ENCODE measurements at regions not wholly inside any gene's neighbourhood (a gene's known extent, or its start where the extent isn't known, plus 50 kb on each side); places are given as distances from the start of the nearest gene placed in this dataset.

- TF ChIP-seq ATF3 (IDR thresholded peaks at IDR 0.05) (no peak), EZH2phosphoT487 (IDR thresholded peaks at IDR 0.05; ENCODE audit: borderline replicate concordance) (no peak), SIN3A (IDR thresholded peaks at IDR 0.05; ENCODE audit: low read depth) (no peak), CTCF (IDR thresholded peaks at IDR 0.05 in 2 of 3, conservative IDR thresholded peaks at IDR 0.05 in 1 of 3; ENCODE audit: borderline replicate concordance in 1 of 3, insufficient read depth in 1 of 3, low read depth in 2 of 3, low read length in 2 of 3) (no peak), SP1 (IDR thresholded peaks at IDR 0.05; ENCODE audit: low read depth) (no peak), RAD21 (IDR thresholded peaks at IDR 0.05; ENCODE audit: low read depth) (no peak), TCF7L2 (IDR thresholded peaks at IDR 0.05; ENCODE audit: borderline replicate concordance, extremely low read depth, insufficient read depth, insufficient read length) (no peak)
- ChIA-PET POLR2A (no interaction called here), CTCF (no interaction called here), RAD21 (ENCODE audit: low non-redundant PET in 1 of 2, low total read pairs in 2 of 2, uncharacterized antibody in 2 of 2, unreplicated experiment in 2 of 2) (no interaction called here)
- Histone ChIP-seq H3K9me3 (ENCODE audit: control insufficient read depth in 1 of 2, insufficient read depth in 1 of 2, low read depth in 1 of 2, low read length in 2 of 2) (no peaks in the 10 kb centered on the region), H3K9ac (ENCODE audit: low read length) (no peak overlapping the region), H3K27me3 (ENCODE audit: insufficient read depth, low read length) (peaks cover 67% of the 10 kb centered on the region), H3K27ac (ENCODE audit: low read depth, low read length) (no peak overlapping the region), H3K9me2 (ENCODE audit: insufficient read depth) (no peaks in the 10 kb centered on the region), H3K36me3 (ENCODE audit: control insufficient read depth in 1 of 2, insufficient read depth in 2 of 2, low read length in 2 of 2) (no peaks in the 10 kb centered on the region), H3K4me1 (ENCODE audit: control insufficient read depth in 1 of 2, insufficient read depth in 2 of 2, low read length in 2 of 2) (no peaks in the 10 kb centered on the region), H3K79me2 (ENCODE audit: insufficient read depth, low read length) (no peaks in the 10 kb centered on the region), H3K4me3 (replicated peaks in 1 of 2; ENCODE audit: low read depth in 1 of 2, low read length in 2 of 2) (no peak overlapping the region), H4K20me1 (ENCODE audit: insufficient read depth) (no peaks in the 10 kb centered on the region), H2AFZ (ENCODE audit: low read depth, low read length, poor library complexity, severe bottlenecking) (no peak overlapping the region), H3K4me2 (ENCODE audit: low read length) (no peak overlapping the region)
- no peak for ATAC-seq
- intact Hi-C loops (cut with micrococcal nuclease) = no loop called here
- no TSS peak for BruUV-seq (replicated peaks)
- no peak for DNase-seq (ENCODE audit: low read depth, low spot score)
Measured at GRCh38 chr20:37602634-37603033, 75.0 kb upstream of the BLCAP start.

GRCh38 chr20:37600486-37600885, 72.8 kb upstream of the BLCAP start:
- Histone ChIP-seq H3K9ac (ENCODE audit: low read length) (no peak overlapping the region), H4K20me1 (ENCODE audit: insufficient read depth) (no peaks in the 10 kb centered on the region), H3K27me3 (ENCODE audit: insufficient read depth, low read length) (peaks cover 61% of the 10 kb centered on the region), H3K36me3 (ENCODE audit: control insufficient read depth in 1 of 2, insufficient read depth in 2 of 2, low read length in 2 of 2) (no peaks in the 10 kb centered on the region), H3K27ac (ENCODE audit: low read depth, low read length) (no peak overlapping the region), H3K4me2 (ENCODE audit: low read length) (no peak overlapping the region), H2AFZ (ENCODE audit: low read depth, low read length, poor library complexity, severe bottlenecking) (no peak overlapping the region), H3K4me3 (replicated peaks in 1 of 2; ENCODE audit: low read depth in 1 of 2, low read length in 2 of 2) (no peak overlapping the region), H3K9me3 (ENCODE audit: control insufficient read depth in 1 of 2, insufficient read depth in 1 of 2, low read depth in 1 of 2, low read length in 2 of 2) (no peaks in the 10 kb centered on the region), H3K4me1 (ENCODE audit: control insufficient read depth in 1 of 2, insufficient read depth in 2 of 2, low read length in 2 of 2) (no peaks in the 10 kb centered on the region), H3K9me2 (ENCODE audit: insufficient read depth) (no peaks in the 10 kb centered on the region), H3K79me2 (ENCODE audit: insufficient read depth, low read length) (no peaks in the 10 kb centered on the region)
- TF ChIP-seq EZH2 (IDR thresholded peaks at IDR 0.05) (no peak), JUND (IDR thresholded peaks at IDR 0.05) (no peak)
- intact Hi-C loops (cut with micrococcal nuclease) = no loop called here
- ATAC-seq (no peak), DNase-seq (ENCODE audit: low read depth, low spot score) (no peak)
- BruUV-seq (replicated peaks) = no TSS peak
- ChIA-PET RAD21 (ENCODE audit: low non-redundant PET in 1 of 2, low total read pairs in 2 of 2, uncharacterized antibody in 2 of 2, unreplicated experiment in 2 of 2) (no interaction called here), CTCF (no interaction called here), POLR2A (no interaction called here)

Data from HCT116 (cell line).